OCI-LY3 (cell line): ENCODE measurements at regions not wholly inside any gene's neighbourhood (a gene's known extent, or its start where the extent isn't known, plus 50 kb on each side); places are given as distances from the start of the nearest gene placed in this dataset.

ENCODE experiments used
- H2AFZ ChIP-seq: fragments of 200-600, 300-600 bp; shearing (Covaris generic); 2 replicates; pipeline ENCODE4 v1.6.0; 2014; ENCODE audit warnings: antibody characterized with exemption, low read depth, low read length
- H3K27ac ChIP-seq: fragments of 200-600, 300-600 bp; sonication (generic); 2 replicates; pipeline ENCODE4 v1.5.1; 2014; ENCODE audit warnings: mild to moderate bottlenecking, low read length, moderate library complexity, mixed read lengths
- H3K27me3 ChIP-seq: fragments of 200-600, 300-600 bp; sonication (generic); 2 replicates; pipeline ENCODE4 v1.6.1; 2014; ENCODE audit warnings: low read depth, low read length, mixed read lengths
- H3K36me3 ChIP-seq: fragments of 200-600, 300-600 bp; sonication (generic); replicated peaks from 2 replicates; pipeline ENCODE3; 2014; ENCODE audit warnings: low read depth, low read length, mixed read lengths
- H3K4me1 ChIP-seq: fragments of 300-600, 200-600 bp; sonication (generic); 2 replicates; pipeline ENCODE4 v1.6.1; 2014; ENCODE audit warnings: low read length, mixed read lengths
- H3K4me2 ChIP-seq: fragments of 200-600, 300-600 bp; sonication (generic); 2 replicates; pipeline ENCODE4 v1.6.1; 2014; ENCODE audit warnings: low read length, mixed read lengths
- H3K4me3 ChIP-seq: fragments of 300-600, 200-600 bp; sonication (generic); 2 replicates; pipeline ENCODE4 v1.5.1; 2014; ENCODE audit warnings: antibody characterized with exemption, mild to moderate bottlenecking, low read length, moderate library complexity
- H3K79me2 ChIP-seq: fragments of 300-600, 200-600 bp; shearing (Covaris generic); 2 replicates; pipeline ENCODE4 v1.6.1; 2014; ENCODE audit warnings: mild to moderate bottlenecking, low read length, mixed read lengths
- H3K9ac ChIP-seq: fragments of 300-600, 200-600 bp; shearing (Covaris generic); 2 replicates; pipeline ENCODE4 v1.6.0; 2014; ENCODE audit warnings: mild to moderate bottlenecking, low read length, moderate library complexity
- H3K9me3 ChIP-seq: fragments of 200-600, 300-600 bp; shearing (Covaris generic); 2 replicates; pipeline ENCODE4 v1.6.1; 2014; ENCODE audit warnings: low read length, mixed read lengths; ENCODE audit not compliant: insufficient read depth
- H4K20me1 ChIP-seq: fragments of 200-600, 300-600 bp; sonication (generic); 2 replicates; pipeline ENCODE4 v1.6.1; 2016; ENCODE audit warnings: low read length, mixed read lengths; ENCODE audit not compliant: insufficient read depth
- EZH2phosphoT487 ChIP-seq: fragments of 200-600 bp; shearing (Covaris generic); IDR thresholded peaks from 2 replicates; pipeline ENCODE4 v1.6.1; 2018; ENCODE audit warnings: antibody characterized with exemption, mixed run types, low read depth
- TF ChIP-seq, protein P1 (sequence below): fragments of 200-600, 300-600 bp; sonication (generic); IDR thresholded peaks from 2 replicates; pipeline ENCODE4 v1.5.1; 2014; ENCODE audit warnings: antibody characterized with exemption, low read length, low read depth

DNA sequence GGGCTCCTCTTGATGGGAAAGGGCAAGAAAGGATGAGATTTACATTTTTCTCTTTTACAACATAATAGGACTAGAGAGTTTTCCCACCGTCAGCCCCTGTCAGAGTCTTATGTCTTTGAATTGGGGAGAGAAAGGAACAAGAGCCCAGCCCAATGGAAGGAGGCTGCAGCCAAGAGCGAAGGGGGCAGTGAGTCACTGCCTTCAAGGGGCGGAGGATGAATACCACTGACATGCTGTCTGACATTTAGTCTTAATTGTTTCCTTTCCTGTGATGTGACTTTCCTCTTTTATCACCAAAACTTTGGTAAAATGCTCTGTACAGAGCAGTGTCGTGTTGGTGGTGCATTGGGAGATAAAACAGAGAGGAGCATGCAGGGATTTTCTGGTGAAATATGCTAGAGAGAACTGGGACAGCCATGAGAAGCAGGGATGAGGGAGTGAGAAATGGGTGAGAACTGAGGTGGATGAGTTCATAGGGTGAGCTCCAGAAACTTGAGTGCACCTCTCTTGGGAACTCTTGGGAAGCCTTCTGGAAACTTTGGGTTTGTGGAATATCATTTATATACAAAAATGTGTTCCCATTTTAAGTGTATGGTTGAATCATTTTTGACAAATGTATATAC is 179.9 kb upstream of the FGGY start:
- TF ChIP-seq, protein P1, sequence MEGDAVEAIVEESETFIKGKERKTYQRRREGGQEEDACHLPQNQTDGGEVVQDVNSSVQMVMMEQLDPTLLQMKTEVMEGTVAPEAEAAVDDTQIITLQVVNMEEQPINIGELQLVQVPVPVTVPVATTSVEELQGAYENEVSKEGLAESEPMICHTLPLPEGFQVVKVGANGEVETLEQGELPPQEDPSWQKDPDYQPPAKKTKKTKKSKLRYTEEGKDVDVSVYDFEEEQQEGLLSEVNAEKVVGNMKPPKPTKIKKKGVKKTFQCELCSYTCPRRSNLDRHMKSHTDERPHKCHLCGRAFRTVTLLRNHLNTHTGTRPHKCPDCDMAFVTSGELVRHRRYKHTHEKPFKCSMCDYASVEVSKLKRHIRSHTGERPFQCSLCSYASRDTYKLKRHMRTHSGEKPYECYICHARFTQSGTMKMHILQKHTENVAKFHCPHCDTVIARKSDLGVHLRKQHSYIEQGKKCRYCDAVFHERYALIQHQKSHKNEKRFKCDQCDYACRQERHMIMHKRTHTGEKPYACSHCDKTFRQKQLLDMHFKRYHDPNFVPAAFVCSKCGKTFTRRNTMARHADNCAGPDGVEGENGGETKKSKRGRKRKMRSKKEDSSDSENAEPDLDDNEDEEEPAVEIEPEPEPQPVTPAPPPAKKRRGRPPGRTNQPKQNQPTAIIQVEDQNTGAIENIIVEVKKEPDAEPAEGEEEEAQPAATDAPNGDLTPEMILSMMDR = no peak
- TF ChIP-seq EZH2phosphoT487 = no peak
- H3K36me3 ChIP-seq = no peaks in the 10 kb centered on the region
- no peaks in the 10 kb centered on the region for H4K20me1 ChIP-seq
- H3K27me3 ChIP-seq = no peaks in the 10 kb centered on the region
- H3K4me3 ChIP-seq = no peak overlapping the region
- no peaks in the 10 kb centered on the region for H3K9me3 ChIP-seq
- no peaks in the 10 kb centered on the region for H3K4me1 ChIP-seq
- no peak overlapping the region for H3K4me2 ChIP-seq
- no peak overlapping the region for H3K27ac ChIP-seq
- no peaks in the 10 kb centered on the region for H3K79me2 ChIP-seq
- no peak overlapping the region for H2AFZ ChIP-seq
- H3K9ac ChIP-seq = no peak overlapping the region

DNA sequence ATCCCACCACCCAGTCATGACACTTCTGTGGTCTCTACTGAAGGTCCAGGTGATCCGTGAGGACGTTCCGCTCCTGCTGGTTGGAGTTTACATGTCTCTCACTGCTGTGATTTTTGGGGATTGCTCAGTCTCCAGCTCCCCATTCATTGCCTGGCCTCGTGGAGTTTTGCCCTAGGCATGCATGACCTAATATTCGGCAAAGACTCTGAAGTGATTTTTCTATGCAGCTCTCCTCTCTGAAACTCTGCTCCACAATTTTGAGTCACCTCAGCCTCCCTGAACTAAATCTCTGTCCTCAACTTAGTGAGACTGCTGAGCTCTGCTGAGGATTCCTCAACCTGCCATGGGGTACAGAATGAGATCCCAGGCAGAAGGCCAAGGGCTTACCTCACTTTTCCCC is 174.4 kb upstream of the FGGY start:
- no peaks in the 10 kb centered on the region for H4K20me1 ChIP-seq
- H3K27me3 ChIP-seq = no peaks in the 10 kb centered on the region
- no peak overlapping the region for H3K4me3 ChIP-seq
- no peaks in the 10 kb centered on the region for H3K36me3 ChIP-seq
- no peaks in the 10 kb centered on the region for H3K79me2 ChIP-seq
- no peak overlapping the region for H3K27ac ChIP-seq
- no peak for TF ChIP-seq EZH2phosphoT487
- TF ChIP-seq, protein P1 = no peak
- H2AFZ ChIP-seq = no peak overlapping the region
- H3K4me2 ChIP-seq = no peak overlapping the region
- no peaks in the 10 kb centered on the region for H3K9me3 ChIP-seq
- no peak overlapping the region for H3K9ac ChIP-seq
- H3K4me1 ChIP-seq = no peaks in the 10 kb centered on the region

DNA sequence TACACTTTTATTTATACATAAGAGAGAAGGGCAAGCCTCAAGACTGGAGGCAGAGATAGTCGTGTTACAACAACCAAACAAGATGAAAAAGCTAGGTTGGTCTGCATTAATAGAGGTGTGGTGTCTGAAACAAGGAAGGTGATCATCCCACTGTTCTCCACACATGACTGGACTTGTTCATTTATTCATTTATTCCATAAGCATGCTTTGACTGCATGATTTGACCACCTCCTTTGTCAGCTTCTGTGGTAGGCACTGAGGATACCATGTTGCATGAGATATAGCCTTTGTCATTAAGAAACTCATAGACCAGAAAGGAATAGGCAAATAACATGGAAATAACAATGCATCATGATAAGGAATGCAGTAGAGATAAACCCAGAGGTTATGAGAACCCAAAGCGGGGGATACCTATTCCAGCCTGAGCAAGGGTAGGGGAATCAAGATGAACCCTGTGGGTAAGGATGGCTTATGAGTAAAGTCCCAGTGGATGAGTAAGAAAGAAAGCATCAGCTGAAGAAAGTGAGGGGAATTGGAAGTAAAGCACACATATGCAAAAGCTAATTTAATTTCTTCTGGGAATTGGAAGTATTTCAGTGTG is 173.7 kb upstream of the FGGY start:
- no peaks in the 10 kb centered on the region for H4K20me1 ChIP-seq
- H3K4me1 ChIP-seq = no peaks in the 10 kb centered on the region
- H3K79me2 ChIP-seq = no peaks in the 10 kb centered on the region
- no peaks in the 10 kb centered on the region for H3K27me3 ChIP-seq
- H3K4me2 ChIP-seq = no peak overlapping the region
- H3K9ac ChIP-seq = no peak overlapping the region
- TF ChIP-seq, protein P1 = no peak
- TF ChIP-seq EZH2phosphoT487 = no peak
- no peak overlapping the region for H3K4me3 ChIP-seq
- no peak overlapping the region for H2AFZ ChIP-seq
- no peaks in the 10 kb centered on the region for H3K9me3 ChIP-seq
- H3K27ac ChIP-seq = no peak overlapping the region
- H3K36me3 ChIP-seq = no peaks in the 10 kb centered on the region

DNA sequence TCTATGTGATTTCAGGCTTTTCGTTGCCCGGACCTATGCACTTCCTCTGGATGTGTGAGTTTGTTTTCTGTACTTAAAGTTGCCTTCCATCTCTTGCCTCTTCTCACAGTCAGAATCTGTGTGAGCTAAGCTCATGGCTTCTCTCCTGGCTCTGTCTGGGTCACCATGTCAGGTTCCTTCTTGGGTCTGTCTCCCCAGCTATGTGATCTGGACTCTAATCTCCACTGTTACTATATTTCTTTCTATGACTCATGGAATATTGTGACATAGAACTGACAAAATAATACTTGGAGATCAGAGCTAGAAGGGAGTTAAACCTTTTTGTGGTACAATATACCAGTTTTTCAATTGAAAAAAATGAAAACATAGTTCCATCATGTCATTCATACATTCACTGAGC is 172.7 kb upstream of the FGGY start:
- no peaks in the 10 kb centered on the region for H3K27me3 ChIP-seq
- H3K9ac ChIP-seq = no peak overlapping the region
- no peaks in the 10 kb centered on the region for H3K36me3 ChIP-seq
- TF ChIP-seq, protein P1 = no peak
- no peak for TF ChIP-seq EZH2phosphoT487
- no peak overlapping the region for H3K27ac ChIP-seq
- no peaks in the 10 kb centered on the region for H4K20me1 ChIP-seq
- H3K4me3 ChIP-seq = no peak overlapping the region
- no peak overlapping the region for H3K4me2 ChIP-seq
- no peaks in the 10 kb centered on the region for H3K9me3 ChIP-seq
- no peaks in the 10 kb centered on the region for H3K4me1 ChIP-seq
- H2AFZ ChIP-seq = no peak overlapping the region
- H3K79me2 ChIP-seq = no peaks in the 10 kb centered on the region
